ENCODE measurements at regions not wholly inside any gene's neighbourhood (a gene's known extent, or its start where the extent isn't known, plus 50 kb on each side); places are given as distances from the start of the nearest gene placed in this dataset.

GRCh38 chr2:228942856-228943255 lies 328.2 kb downstream of the PID1 start:
- TF ChIP-seq CTCF (IDR thresholded peaks at IDR 0.05 in 4 of 5, conservative IDR thresholded peaks at IDR 0.05 in 1 of 5) (no peak), POLR2A (IDR thresholded peaks at IDR 0.05) (no peak)
